Activated B cell treated with CpG ODN at 0.5 μM for 24 hours (primary cell): ENCODE measurements at regions not wholly inside any gene's neighbourhood (a gene's known extent, or its start where the extent isn't known, plus 50 kb on each side); places are given as distances from the start of the nearest gene placed in this dataset.
"Not testable (repeated sequence)": the region's sequence is repeated elsewhere in the genome, so short reads cannot be mapped to it uniquely, and the experiment has no call there.

Experiments
- ATAC-seq: fragments of 200-7000 bp; cut with Tn5 transposase; one replicate; pipeline ENCODE4 v1.10.0; 2021; ENCODE audit warnings: low read depth, mild to moderate bottlenecking, moderate library complexity
- CTCF ChIA-PET: fragments of 350-600 bp; sonication (Branson Sonifier 250); formaldehyde crosslinking; loops from one replicate; lab custom pipeline; 2021; ENCODE audit warnings: antibody characterized with exemption; lab: Charles Lee
- POLR2A ChIA-PET: fragments of 350-600 bp; sonication (Branson Sonifier 250); formaldehyde crosslinking; loops from one replicate; lab custom pipeline; 2021; ENCODE audit warnings: antibody characterized with exemption; lab: Charles Lee
- DNase-seq: peaks from one replicate; pipeline ENCODE4 v3.0.0; 2022
- H3K27ac Mint-ChIP-seq: one replicate; pipeline ENCODE4 v1.8.0; 2020; ENCODE audit warnings: mixed read lengths
- H3K27me3 Mint-ChIP-seq: one replicate; pipeline ENCODE4 v1.8.0; 2021; ENCODE audit warnings: mixed read lengths
- H3K36me3 Mint-ChIP-seq: one replicate; pipeline ENCODE4 v1.8.0; 2021; ENCODE audit warnings: low read depth, mixed read lengths
- H3K4me1 Mint-ChIP-seq: one replicate; pipeline ENCODE4 v1.8.0; 2021; ENCODE audit warnings: mixed read lengths
- H3K4me3 Mint-ChIP-seq: one replicate; pipeline ENCODE4 v1.8.0; 2020; ENCODE audit warnings: mild to moderate bottlenecking, mixed read lengths
- H3K9me3 Mint-ChIP-seq: one replicate; pipeline ENCODE4 v1.8.0; 2020; ENCODE audit warnings: mixed read lengths
- intact Hi-C: fragments of 100-400 bp; cut with micrococcal nuclease; formaldehyde crosslinking; loops from one replicate; pipeline ENCODE4 v1.15.1; 2024
- TF ChIP-seq, protein P1 (sequence below): fragments of 200-600 bp; IDR thresholded peaks from one replicate; pipeline ENCODE4 v1.8.0; 2022; ENCODE audit warnings: antibody characterized with exemption, mild to moderate bottlenecking

DNA sequence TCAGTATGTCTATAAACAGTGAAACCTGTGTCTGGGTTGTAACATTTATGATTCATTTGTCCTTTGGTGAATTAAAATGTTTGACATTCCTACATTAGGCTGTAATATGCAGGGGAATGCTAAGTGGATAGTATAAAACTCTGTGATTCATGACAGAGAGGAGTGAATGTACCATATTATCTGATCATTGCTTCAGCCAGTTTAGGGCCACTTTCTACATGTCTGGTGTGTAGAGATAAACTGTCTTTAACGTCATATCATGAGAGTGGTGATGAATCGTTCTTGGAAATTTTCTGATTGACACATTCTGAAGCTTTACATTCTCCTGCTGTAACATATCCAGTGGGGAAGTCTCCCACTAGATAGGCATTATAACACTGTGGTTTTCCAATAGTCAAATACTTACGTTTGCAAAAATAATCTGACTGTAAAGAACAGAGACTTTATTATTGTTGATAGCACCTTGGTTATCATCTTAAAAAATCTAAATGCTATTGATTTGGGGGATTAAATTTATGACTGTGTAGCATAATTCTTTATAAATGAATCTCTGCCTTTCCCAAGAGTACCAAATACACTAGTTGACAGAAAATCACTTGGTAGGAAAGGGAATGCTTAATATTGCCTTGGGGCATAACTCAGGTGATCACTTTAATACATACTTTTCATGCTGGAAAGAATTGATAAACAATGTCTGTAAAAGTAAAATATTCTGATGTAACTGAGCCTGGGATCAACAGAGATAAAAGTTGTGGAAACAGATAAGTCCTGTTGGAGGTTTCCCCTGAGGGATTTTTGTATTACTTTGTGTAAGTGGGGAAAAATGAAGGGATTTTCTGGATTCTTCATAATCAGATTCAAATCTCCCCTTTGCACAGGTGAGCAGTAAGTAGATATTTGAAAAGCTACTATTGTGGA is 427.9 kb downstream of the JRKL start:
- no peak for ATAC-seq
- peaks cover 2% of the 10 kb centered on the region for H3K9me3 Mint-ChIP-seq
- no peaks in the 10 kb centered on the region for H3K4me1 Mint-ChIP-seq
- CTCF ChIA-PET, result no interaction called here
- H3K36me3 Mint-ChIP-seq, result no peaks in the 10 kb centered on the region
- H3K27me3 Mint-ChIP-seq, result no peaks in the 10 kb centered on the region
- intact Hi-C loops, result no loop called here
- H3K4me3 Mint-ChIP-seq, result no peak overlapping the region
- DNase-seq, result no peak
- H3K27ac Mint-ChIP-seq, result no peak overlapping the region
- TF ChIP-seq, protein P1, sequence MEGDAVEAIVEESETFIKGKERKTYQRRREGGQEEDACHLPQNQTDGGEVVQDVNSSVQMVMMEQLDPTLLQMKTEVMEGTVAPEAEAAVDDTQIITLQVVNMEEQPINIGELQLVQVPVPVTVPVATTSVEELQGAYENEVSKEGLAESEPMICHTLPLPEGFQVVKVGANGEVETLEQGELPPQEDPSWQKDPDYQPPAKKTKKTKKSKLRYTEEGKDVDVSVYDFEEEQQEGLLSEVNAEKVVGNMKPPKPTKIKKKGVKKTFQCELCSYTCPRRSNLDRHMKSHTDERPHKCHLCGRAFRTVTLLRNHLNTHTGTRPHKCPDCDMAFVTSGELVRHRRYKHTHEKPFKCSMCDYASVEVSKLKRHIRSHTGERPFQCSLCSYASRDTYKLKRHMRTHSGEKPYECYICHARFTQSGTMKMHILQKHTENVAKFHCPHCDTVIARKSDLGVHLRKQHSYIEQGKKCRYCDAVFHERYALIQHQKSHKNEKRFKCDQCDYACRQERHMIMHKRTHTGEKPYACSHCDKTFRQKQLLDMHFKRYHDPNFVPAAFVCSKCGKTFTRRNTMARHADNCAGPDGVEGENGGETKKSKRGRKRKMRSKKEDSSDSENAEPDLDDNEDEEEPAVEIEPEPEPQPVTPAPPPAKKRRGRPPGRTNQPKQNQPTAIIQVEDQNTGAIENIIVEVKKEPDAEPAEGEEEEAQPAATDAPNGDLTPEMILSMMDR, result no peak
- POLR2A ChIA-PET, result no interaction called here

DNA sequence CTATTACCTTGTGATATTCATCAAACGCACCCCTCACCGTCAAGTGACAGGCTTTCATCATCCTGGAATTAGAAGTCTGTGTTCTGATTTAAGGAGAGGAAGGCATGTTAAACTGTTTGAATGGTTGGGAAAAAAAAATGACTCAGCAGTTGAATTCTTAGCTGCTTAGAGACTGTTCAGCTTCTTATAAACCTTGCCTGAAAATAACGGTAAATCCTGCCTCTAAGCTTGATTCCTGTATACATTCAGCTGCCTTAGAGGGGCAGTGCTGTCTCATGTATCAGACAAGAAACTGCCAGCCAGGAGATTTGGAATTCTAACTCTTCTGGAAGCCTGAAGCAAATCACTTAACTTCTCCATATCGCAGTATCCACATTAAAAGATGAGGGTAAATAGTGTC is 437.4 kb downstream of the JRKL start:
- CTCF ChIA-PET, result no interaction called here
- POLR2A ChIA-PET, result no interaction called here
- DNase-seq (no peak), ATAC-seq (no peak)
- TF ChIP-seq, protein P1, result no peak
- H3K36me3 Mint-ChIP-seq, result no peaks in the 10 kb centered on the region
- H3K27me3 Mint-ChIP-seq, result no peaks in the 10 kb centered on the region
- intact Hi-C loops, result no loop called here
- H3K9me3 Mint-ChIP-seq, result peaks cover 2% of the 10 kb centered on the region
- H3K4me3 Mint-ChIP-seq, result no peak overlapping the region
- no peak overlapping the region for H3K27ac Mint-ChIP-seq
- no peaks in the 10 kb centered on the region for H3K4me1 Mint-ChIP-seq

DNA sequence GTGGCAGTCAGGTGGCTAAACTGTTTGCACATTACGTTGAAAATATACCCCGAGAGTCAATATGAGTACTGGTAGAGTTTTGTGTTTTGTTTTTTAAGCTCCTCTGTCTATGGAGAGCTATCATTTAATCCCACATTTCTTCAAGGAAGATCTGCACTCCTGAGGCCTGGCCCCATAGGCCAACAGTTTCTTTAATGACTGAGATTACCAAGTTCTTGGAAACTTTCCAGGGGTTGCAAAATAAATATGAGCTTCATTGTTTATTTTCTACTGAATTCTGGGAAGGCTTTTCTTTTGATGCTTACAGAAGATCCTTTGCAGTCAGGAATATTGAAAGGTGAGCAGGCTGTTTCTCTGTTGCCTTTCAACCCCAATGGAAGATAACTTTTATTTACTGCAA is 452.0 kb downstream of the JRKL start:
- POLR2A ChIA-PET, result no interaction called here
- intact Hi-C loops, result no loop called here

DNA sequence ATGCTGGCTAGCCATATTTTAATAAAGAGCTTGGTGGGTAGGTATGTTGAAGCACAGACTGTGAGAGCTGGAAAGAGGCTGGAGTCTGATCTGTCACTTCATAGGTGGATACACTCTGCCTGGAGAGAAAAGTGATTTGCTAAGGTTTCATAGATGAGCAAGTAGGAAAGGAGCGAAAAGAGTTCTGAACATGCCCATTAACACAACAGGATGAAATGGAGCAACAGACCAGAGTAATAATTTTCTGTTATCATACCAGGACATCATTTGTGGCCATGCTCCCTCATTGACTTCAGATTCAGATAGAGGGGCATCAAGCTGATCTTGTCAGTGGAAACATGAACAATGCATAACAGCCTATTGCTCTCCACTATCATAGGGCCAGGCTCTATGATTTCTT is 452.9 kb downstream of the JRKL start:
- Mint-ChIP-seq H3K36me3 (no peaks in the 10 kb centered on the region), H3K27me3 (no peaks in the 10 kb centered on the region), H3K4me1 (no peaks in the 10 kb centered on the region), H3K4me3 (no peak overlapping the region), H3K9me3 (no peaks in the 10 kb centered on the region), H3K27ac (no peak overlapping the region)
- intact Hi-C loops, result no loop called here
- ChIA-PET CTCF (no interaction called here), POLR2A (no interaction called here)
- DNase-seq (no peak), ATAC-seq (no peak)
- TF ChIP-seq, protein P1, result no peak

More for the DNA sequence above, 452.0 kb downstream of the JRKL start:
- H3K27me3 Mint-ChIP-seq, result no peaks in the 10 kb centered on the region
- no peaks in the 10 kb centered on the region for H3K36me3 Mint-ChIP-seq
- CTCF ChIA-PET, result no interaction called here
- ATAC-seq (no peak), DNase-seq (no peak)
- no peaks in the 10 kb centered on the region for H3K9me3 Mint-ChIP-seq
- no peak overlapping the region for H3K4me3 Mint-ChIP-seq
- no peaks in the 10 kb centered on the region for H3K4me1 Mint-ChIP-seq
- H3K27ac Mint-ChIP-seq, result no peak overlapping the region
- TF ChIP-seq, protein P1, result no peak

DNA sequence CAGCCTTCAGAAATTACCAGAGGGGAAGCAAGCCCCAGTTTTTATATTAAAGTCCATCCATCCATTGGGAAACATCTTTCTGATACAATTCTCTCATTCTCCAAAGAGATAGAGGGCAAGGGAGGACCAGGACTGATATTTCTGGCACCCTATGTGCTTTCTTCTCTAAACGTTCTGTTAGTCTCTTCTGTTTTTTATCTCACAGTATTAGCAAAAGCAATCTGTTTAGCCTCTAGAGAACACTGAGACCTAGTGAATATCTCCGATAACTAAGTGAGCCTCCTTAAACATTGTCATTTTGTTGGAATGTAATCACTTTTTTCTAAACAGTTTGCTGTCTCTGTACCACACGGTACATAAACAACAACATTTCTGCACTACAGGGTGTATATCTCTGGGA is 464.6 kb downstream of the JRKL start:
- DNase-seq, result no peak
- peaks cover 5% of the 10 kb centered on the region for H3K9me3 Mint-ChIP-seq
- no peak for ATAC-seq
- intact Hi-C loops, result no loop called here
- POLR2A ChIA-PET, result no interaction called here
- CTCF ChIA-PET, result no interaction called here
- H3K4me3 Mint-ChIP-seq, result no peak overlapping the region
- no peaks in the 10 kb centered on the region for H3K36me3 Mint-ChIP-seq
- no peaks in the 10 kb centered on the region for H3K27me3 Mint-ChIP-seq
- TF ChIP-seq, protein P1, result no peak
- no peak overlapping the region for H3K27ac Mint-ChIP-seq
- no peaks in the 10 kb centered on the region for H3K4me1 Mint-ChIP-seq

DNA sequence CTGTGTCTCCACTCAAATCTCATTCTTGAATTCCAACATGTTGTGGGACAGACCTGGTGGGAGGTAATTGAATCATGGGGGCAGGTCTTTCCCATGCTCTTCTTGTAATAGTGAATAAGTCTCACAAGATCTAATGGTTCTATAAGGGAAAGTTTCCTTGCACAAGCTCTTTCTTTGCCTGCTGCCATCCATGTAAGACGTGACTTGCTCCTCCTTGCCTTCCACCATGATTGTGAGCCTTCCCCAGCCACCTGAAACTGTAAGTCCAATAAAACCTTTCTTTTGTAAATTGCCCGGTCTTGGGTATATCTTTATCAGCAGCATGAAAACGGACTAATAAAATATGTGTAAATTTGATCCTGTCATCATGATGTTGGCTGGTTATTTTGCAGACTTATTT is 471.9 kb downstream of the JRKL start:
- POLR2A ChIA-PET, H3K36me3 Mint-ChIP-seq, intact Hi-C loops, H3K27me3 Mint-ChIP-seq, H3K4me1 Mint-ChIP-seq, ATAC-seq, DNase-seq, CTCF ChIA-PET, H3K4me3 Mint-ChIP-seq, H3K27ac Mint-ChIP-seq: not testable (repeated sequence)
- H3K9me3 Mint-ChIP-seq, result peaks cover 13% of the 10 kb centered on the region
